ENCODE measurements at regions not wholly inside any gene's neighbourhood (a gene's known extent, or its start where the extent isn't known, plus 50 kb on each side); places are given as distances from the start of the nearest gene placed in this dataset.

GRCh38 chr1:213821943-213822334 lies 165.8 kb upstream of the PROX1 start:
- H3K36me3 ChIP-seq: no peaks in the 10 kb centered on the region
- no peak for TF ChIP-seq EZH2 (IDR thresholded peaks at IDR 0.05)
- no peak for TF ChIP-seq EZH2phosphoT487 (IDR thresholded peaks at IDR 0.05)
- no peak for TF ChIP-seq CTCF (IDR thresholded peaks at IDR 0.05)
- no peak for DNase-seq (ENCODE audit: low spot score)
- no peak overlapping the region for H3K27ac ChIP-seq
- no peak overlapping the region for H3K4me3 ChIP-seq
- Mint-ChIP-seq H3K9me3 (no peaks in the 10 kb centered on the region), H3K27ac (no peak overlapping the region), H3K4me1 (no peaks in the 10 kb centered on the region), H3K27me3 (ENCODE audit: insufficient read depth, low read depth) (peaks cover 3% of the 10 kb centered on the region), H3K36me3 (no peaks in the 10 kb centered on the region), H3K4me3 (no peak overlapping the region)
- no peak overlapping the region for H3K9ac ChIP-seq
- no peaks in the 10 kb centered on the region for H3K79me2 ChIP-seq (ENCODE audit: low read depth)
- no peaks in the 10 kb centered on the region for H4K20me1 ChIP-seq (ENCODE audit: low read depth)
- no peaks in the 10 kb centered on the region for H3F3A ChIP-seq (ENCODE audit: low read depth)
- H2AFZ ChIP-seq (replicated peaks): no peak overlapping the region
- H3K9me3 ChIP-seq (ENCODE audit: low read depth): no peaks in the 10 kb centered on the region
- peaks cover 9% of the 10 kb centered on the region for H3K4me1 ChIP-seq
- no peak overlapping the region for H3K4me2 ChIP-seq
- no peaks in the 10 kb centered on the region for H3K27me3 ChIP-seq

- no peaks in the 10 kb centered on the region for H3K36me3 ChIP-seq
- Mint-ChIP-seq H3K4me3 (no peak overlapping the region), H3K36me3 (no peaks in the 10 kb centered on the region), H3K4me1 (peaks cover 2% of the 10 kb centered on the region), H3K27me3 (ENCODE audit: insufficient read depth, low read depth) (no peaks in the 10 kb centered on the region), H3K9me3 (peaks cover 3% of the 10 kb centered on the region), H3K27ac (no peak overlapping the region)
- no peaks in the 10 kb centered on the region for H3F3A ChIP-seq (ENCODE audit: low read depth)
- no peaks in the 10 kb centered on the region for H3K9me3 ChIP-seq (ENCODE audit: low read depth)
- H3K27ac ChIP-seq: no peak overlapping the region
- peaks cover 11% of the 10 kb centered on the region for H3K4me1 ChIP-seq
- no peak overlapping the region for H3K4me2 ChIP-seq
- TF ChIP-seq CTCF (IDR thresholded peaks at IDR 0.05) (no peak), EZH2 (IDR thresholded peaks at IDR 0.05) (no peak), EZH2phosphoT487 (IDR thresholded peaks at IDR 0.05) (no peak)
- no peak overlapping the region for H3K9ac ChIP-seq
- H3K27me3 ChIP-seq: no peaks in the 10 kb centered on the region
- H2AFZ ChIP-seq (replicated peaks): no peak overlapping the region
- H4K20me1 ChIP-seq (ENCODE audit: low read depth): no peaks in the 10 kb centered on the region
- no peak for DNase-seq (ENCODE audit: low spot score)
- H3K4me3 ChIP-seq: no peak overlapping the region
- no peaks in the 10 kb centered on the region for H3K79me2 ChIP-seq (ENCODE audit: low read depth)
Measured at GRCh38 chr1:213826891-213827290, 160.9 kb upstream of the PROX1 start.

GRCh38 chr1:213828867-213829266 lies 158.9 kb upstream of the PROX1 start:
- H3K4me3 Mint-ChIP-seq: no peak overlapping the region
- no peak for DNase-seq (ENCODE audit: low spot score)
- no peak overlapping the region for H3K4me3 ChIP-seq
- TF ChIP-seq EZH2phosphoT487 (IDR thresholded peaks at IDR 0.05): no peak
- no peak for TF ChIP-seq EZH2 (IDR thresholded peaks at IDR 0.05)
- H3K4me1 Mint-ChIP-seq: peaks cover 2% of the 10 kb centered on the region
- no peak overlapping the region for H3K9ac ChIP-seq
- H3K9me3 Mint-ChIP-seq: peaks cover 3% of the 10 kb centered on the region
- H3K4me2 ChIP-seq: peak overlapping the region; percentile 19
- no peaks in the 10 kb centered on the region for H3K27me3 Mint-ChIP-seq (ENCODE audit: insufficient read depth, low read depth)
- H3K27ac ChIP-seq: no peak overlapping the region
- H3K36me3 ChIP-seq: no peaks in the 10 kb centered on the region
- no peak overlapping the region for H2AFZ ChIP-seq (replicated peaks)
- no peaks in the 10 kb centered on the region for H3K9me3 ChIP-seq (ENCODE audit: low read depth)
- no peaks in the 10 kb centered on the region for H3K36me3 Mint-ChIP-seq
- H3K79me2 ChIP-seq (ENCODE audit: low read depth): no peaks in the 10 kb centered on the region
- H3K27me3 ChIP-seq: no peaks in the 10 kb centered on the region
- no peak overlapping the region for H3K27ac Mint-ChIP-seq
- no peaks in the 10 kb centered on the region for H4K20me1 ChIP-seq (ENCODE audit: low read depth)
- H3K4me1 ChIP-seq: peaks cover 11% of the 10 kb centered on the region
- no peaks in the 10 kb centered on the region for H3F3A ChIP-seq (ENCODE audit: low read depth)

GRCh38 chr1:213829780-213830179 lies 158.0 kb upstream of the PROX1 start:
- no peaks in the 10 kb centered on the region for H3K27me3 Mint-ChIP-seq (ENCODE audit: insufficient read depth, low read depth)
- no peaks in the 10 kb centered on the region for H3F3A ChIP-seq (ENCODE audit: low read depth)
- H3K4me1 ChIP-seq: peaks cover 11% of the 10 kb centered on the region
- H3K36me3 ChIP-seq: no peaks in the 10 kb centered on the region
- no peak overlapping the region for H2AFZ ChIP-seq (replicated peaks)
- no peaks in the 10 kb centered on the region for H4K20me1 ChIP-seq (ENCODE audit: low read depth)
- peak; percentile 31 for DNase-seq (ENCODE audit: low spot score)
- H3K27me3 ChIP-seq: no peaks in the 10 kb centered on the region
- H3K4me3 ChIP-seq: no peak overlapping the region
- peak overlapping the region; percentile 19 for H3K4me2 ChIP-seq
- no peaks in the 10 kb centered on the region for H3K9me3 ChIP-seq (ENCODE audit: low read depth)
- TF ChIP-seq EZH2phosphoT487 (IDR thresholded peaks at IDR 0.05) (no peak), EZH2 (IDR thresholded peaks at IDR 0.05) (no peak), CTCF (IDR thresholded peaks at IDR 0.05) (no peak)
- peaks cover 2% of the 10 kb centered on the region for H3K4me1 Mint-ChIP-seq
- H3K9ac ChIP-seq: no peak overlapping the region
- H3K27ac Mint-ChIP-seq: no peak overlapping the region
- H3K4me3 Mint-ChIP-seq: no peak overlapping the region
- peaks cover 3% of the 10 kb centered on the region for H3K9me3 Mint-ChIP-seq
- no peak overlapping the region for H3K27ac ChIP-seq
- H3K36me3 Mint-ChIP-seq: no peaks in the 10 kb centered on the region
- no peaks in the 10 kb centered on the region for H3K79me2 ChIP-seq (ENCODE audit: low read depth)

Data from neural progenitor cell (in vitro differentiated cells).